ENCODE measurements at regions not wholly inside any gene's neighbourhood (a gene's known extent, or its start where the extent isn't known, plus 50 kb on each side); places are given as distances from the start of the nearest gene placed in this dataset.

- TF ChIP-seq POLR2AphosphoS5 (IDR thresholded peaks at IDR 0.05) (no peak), CTCF (IDR thresholded peaks at IDR 0.05 in 8 of 11, conservative IDR thresholded peaks at IDR 0.05 in 3 of 11) (no peak)
Observed at GRCh38 chr5:116632890-116633289, 58.3 kb upstream of the SEMA6A start.

Measured in spleen (tissue), 7 donors.